Tibial artery (tissue), 4 donors: ENCODE measurements at regions not wholly inside any gene's neighbourhood (a gene's known extent, or its start where the extent isn't known, plus 50 kb on each side); places are given as distances from the start of the nearest gene placed in this dataset.

Experiments used
- DNase-seq, 2 donors: peaks; one replicate each; pipeline ENCODE4 v3.0.0-alpha.2; 2019
- H3K27ac ChIP-seq, 2 donors: fragments of 200-600 bp; sonication (generic) in 1 of 2; 1 replicate in 1 of 2; 2 replicates in 1 of 2; pipeline ENCODE4 v1.5.1; 2018 to 2019; ENCODE audit warnings: mild to moderate bottlenecking in 1 of 2
- H3K27me3 ChIP-seq, 2 donors: fragments of 200-600 bp; sonication (generic) in 1 of 2; one replicate each; pipeline versions ENCODE4 v1.5.1 to v1.6.0; 2016 to 2019
- H3K36me3 ChIP-seq, 3 donors: fragments of 200-600 bp; sonication (generic) in 2 of 3; one replicate each; pipeline ENCODE4 v1.5.1; 2016 to 2019; ENCODE audit warnings: mild to moderate bottlenecking in 2 of 3
- H3K4me1 ChIP-seq, 4 donors: fragments of 200-600 bp; sonication (generic) in 2 of 4; 1 replicate in 3 of 4; 2 replicates in 1 of 4; pipeline ENCODE4 v1.5.1; 2016 to 2019
- H3K4me3 ChIP-seq, 2 donors: fragments of 200-600 bp; sonication (generic) in 1 of 2; 1 replicate in 1 of 2; 2 replicates in 1 of 2; pipeline ENCODE4 v1.5.1; 2018 to 2019; ENCODE audit warnings: mild to moderate bottlenecking in 2 of 2
- H3K9me3 ChIP-seq, 3 donors: fragments of 200-600 bp; sonication (generic) in 1 of 3; one replicate each; pipeline ENCODE4 v1.5.1; 2016 to 2019
- CTCF ChIP-seq, 2 experiments: fragments of 200-600 bp in 1 of 2; fragments of 450-650 bp in 1 of 2; IDR thresholded peaks; one replicate each; pipeline ENCODE4 v1.5.1; 2017 to 2019; ENCODE audit warnings: antibody characterized with exemption in 2 of 2, mild to moderate bottlenecking in 1 of 2, moderate library complexity in 1 of 2
- intact Hi-C: fragments of 100-400 bp; cut with DNase I; formaldehyde crosslinking; loops from one replicate; pipeline ENCODE4 v1.15.0; 2023; ENCODE audit warnings: low total_unique reads

- DNase-seq: no peak
- no peaks in the 10 kb centered on the region for H3K27me3 ChIP-seq
- no peak overlapping the region for H3K4me3 ChIP-seq
- H3K36me3 ChIP-seq: no peaks in the 10 kb centered on the region
- no peaks in the 10 kb centered on the region for H3K9me3 ChIP-seq
- no peak overlapping the region for H3K27ac ChIP-seq
- peak; percentile 38 to 49 for TF ChIP-seq CTCF (IDR thresholded peaks at IDR 0.05)
- H3K4me1 ChIP-seq: no peaks in the 10 kb centered on the region
- intact Hi-C loops: no loop called here
Observed at GRCh38 chr4:11720292-11720691, 291.6 kb upstream of the HS3ST1 start.

- no peak for DNase-seq
Observed at GRCh38 chr4:11719879-11720278, 291.2 kb upstream of the HS3ST1 start.

GRCh38 chr4:11715753-11716521 is 287.2 kb upstream of the HS3ST1 start:
- no peaks in the 10 kb centered on the region for H3K9me3 ChIP-seq
- no peak overlapping the region for H3K4me3 ChIP-seq
- no peak overlapping the region for H3K27ac ChIP-seq
- intact Hi-C loops: no loop called here
- no peaks in the 10 kb centered on the region for H3K4me1 ChIP-seq
- no peak for TF ChIP-seq CTCF (IDR thresholded peaks at IDR 0.05)
- no peak for DNase-seq
- H3K36me3 ChIP-seq: no peaks in the 10 kb centered on the region
- H3K27me3 ChIP-seq: no peaks in the 10 kb centered on the region

More at GRCh38 chr4:11719879-11720278, 291.2 kb upstream of the HS3ST1 start:
- Histone ChIP-seq H3K27me3 (no peaks in the 10 kb centered on the region), H3K4me3 (no peak overlapping the region), H3K36me3 (no peaks in the 10 kb centered on the region), H3K27ac (no peak overlapping the region), H3K9me3 (no peaks in the 10 kb centered on the region), H3K4me1 (no peaks in the 10 kb centered on the region)
- intact Hi-C loops: no loop called here
- TF ChIP-seq CTCF (IDR thresholded peaks at IDR 0.05): no peak

- no peak overlapping the region for H3K27ac ChIP-seq
- intact Hi-C loops: no loop called here
- H3K4me3 ChIP-seq: no peak overlapping the region
- H3K4me1 ChIP-seq: no peaks in the 10 kb centered on the region
- DNase-seq: no peak
- no peaks in the 10 kb centered on the region for H3K36me3 ChIP-seq
- no peaks in the 10 kb centered on the region for H3K27me3 ChIP-seq
- no peaks in the 10 kb centered on the region for H3K9me3 ChIP-seq
- no peak for TF ChIP-seq CTCF (IDR thresholded peaks at IDR 0.05)
Observed at GRCh38 chr4:11710453-11711093, 281.9 kb upstream of the HS3ST1 start.

- Histone ChIP-seq H3K4me1 (no peaks in the 10 kb centered on the region), H3K4me3 (no peak overlapping the region), H3K27ac (no peak overlapping the region), H3K36me3 (no peaks in the 10 kb centered on the region), H3K27me3 (no peaks in the 10 kb centered on the region), H3K9me3 (no peaks in the 10 kb centered on the region)
- no peak for TF ChIP-seq CTCF (IDR thresholded peaks at IDR 0.05)
- intact Hi-C loops: no loop called here
- no peak for DNase-seq
Observed at GRCh38 chr4:11704186-11704830, 275.6 kb upstream of the HS3ST1 start.
